A673 (cell line): ENCODE measurements at regions not wholly inside any gene's neighbourhood (a gene's known extent, or its start where the extent isn't known, plus 50 kb on each side); places are given as distances from the start of the nearest gene placed in this dataset.
A peak's percentile ranks its signal among the peaks of the same experiment; 100 is the strongest.

Experiments used
- BruUV-seq: library from RNA; stranded (reverse); fragments of 400-500 nt; replicated peaks from 2 replicates; lab custom pipeline; 2021; lab: Mats Ljungman, UMichigan
- CTCF ChIA-PET: fragments of 300-600 bp; sonication (Branson Sonifier 250); formaldehyde crosslinking; loops from one replicate; lab custom pipeline; 2022; ENCODE audit warnings: antibody characterized with exemption; lab: Charles Lee
- POLR2A ChIA-PET: fragments of 300-600 bp; sonication (Branson Sonifier 250); formaldehyde crosslinking; loops from one replicate; lab custom pipeline; 2022; ENCODE audit warnings: antibody characterized with exemption; ENCODE audit not compliant: low non-redundant PET; lab: Charles Lee
- DNase-seq: peaks from one replicate; pipeline ENCODE4 v3.0.0-alpha.2; 2015; ENCODE audit warnings: low spot score
- H3K27ac ChIP-seq: fragments of 200-600 bp; sonication (generic); 2 replicates; pipeline ENCODE4 v1.5.1; 2016; ENCODE audit warnings: mixed run types, low read depth, mild to moderate bottlenecking, mixed read lengths, antibody characterized with exemption, low read length; ENCODE audit not compliant: poor library complexity, severe bottlenecking
- H3K27me3 ChIP-seq: fragments of 200-600 bp; sonication (generic); replicated peaks from 2 replicates; pipeline ENCODE4 v1.6.1; 2017; ENCODE audit warnings: mixed run types, low read depth, mild to moderate bottlenecking, mixed read lengths, antibody characterized with exemption, low read length; ENCODE audit not compliant: insufficient read depth, poor library complexity
- H3K36me3 ChIP-seq: fragments of 200-600 bp; sonication (generic); 2 replicates; pipeline ENCODE4 v1.6.1; 2016; ENCODE audit warnings: mixed run types, mild to moderate bottlenecking, mixed read lengths, antibody characterized with exemption, low read length; ENCODE audit not compliant: insufficient read depth, poor library complexity, severe bottlenecking
- H3K4me1 ChIP-seq: fragments of 200-600 bp; sonication (generic); 2 replicates; pipeline ENCODE4 v1.6.1; 2017; ENCODE audit warnings: mixed run types, mild to moderate bottlenecking, mixed read lengths, antibody characterized with exemption, low read length; ENCODE audit not compliant: insufficient read depth, poor library complexity, severe bottlenecking
- H3K4me3 ChIP-seq: fragments of 200-600 bp; sonication (generic); 2 replicates; pipeline ENCODE4 v1.5.1; 2016; ENCODE audit warnings: low read depth, mixed run types, mild to moderate bottlenecking, mixed read lengths, low read length; ENCODE audit not compliant: poor library complexity, severe bottlenecking
- H3K9me3 ChIP-seq: fragments of 200-600 bp; sonication (generic); 2 replicates; pipeline ENCODE4 v1.6.1; 2016; ENCODE audit warnings: mixed run types, low read depth, mild to moderate bottlenecking, mixed read lengths, antibody characterized with exemption, low read length; ENCODE audit not compliant: poor library complexity, severe bottlenecking
- CTCF ChIP-seq: fragments of 300-800, 200-600 bp; sonication (generic); conservative IDR thresholded peaks from 2 replicates; pipeline ENCODE4 v1.5.1; 2017; ENCODE audit warnings: low read depth, mild to moderate bottlenecking, antibody characterized with exemption, low read length, moderate library complexity, mixed read lengths
- EZH2 ChIP-seq: fragments of 200-600 bp; sonication (generic); IDR thresholded peaks from 2 replicates; pipeline ENCODE4 v1.6.1; 2017; ENCODE audit warnings: borderline replicate concordance, low read depth, mild to moderate bottlenecking, mixed read lengths, antibody characterized with exemption, low read length; ENCODE audit not compliant: poor library complexity, severe bottlenecking
- intact Hi-C: fragments of 100-400 bp; cut with micrococcal nuclease; formaldehyde crosslinking; loops from one replicate; pipeline ENCODE4 v1.10.0; 2022; ENCODE audit not compliant: unreplicated experiment

- Histone ChIP-seq H3K36me3 (no peaks in the 10 kb centered on the region), H3K4me1 (peaks cover 51% of the 10 kb centered on the region), H3K9me3 (no peaks in the 10 kb centered on the region), H3K27ac (peak overlapping the region; percentile 12), H3K27me3 (no peaks in the 10 kb centered on the region), H3K4me3 (no peak overlapping the region)
- intact Hi-C loops = loop anchor here (5.0 kb wide), 1 partner anchor 38 kb away; no protein-coding TSS in a partner anchor
- TF ChIP-seq EZH2 (no peak), CTCF (no peak)
- ChIA-PET CTCF (no interaction called here), POLR2A (interaction anchor here (0.5 kb wide), 1 partner anchor 37 kb away, joined by 3 read pairs; no protein-coding TSS in a partner anchor)
- DNase-seq = no peak
- no TSS peak for BruUV-seq
Measured at GRCh38 chr17:77370586-77370985, 229.8 kb downstream of the SEC14L1 start.

- Histone ChIP-seq H3K27me3 (no peaks in the 10 kb centered on the region), H3K4me3 (no peak overlapping the region), H3K4me1 (peaks cover 49% of the 10 kb centered on the region), H3K36me3 (no peaks in the 10 kb centered on the region), H3K27ac (peak overlapping the region; percentile 95), H3K9me3 (no peaks in the 10 kb centered on the region)
- ChIA-PET CTCF (no interaction called here), POLR2A (interaction anchor here (0.5 kb wide), 1 partner anchor 37 kb away, joined by 3 read pairs; no protein-coding TSS in a partner anchor)
- no peak for DNase-seq
- intact Hi-C loops = loop anchor here (5.0 kb wide), 1 partner anchor 39 kb away; no protein-coding TSS in a partner anchor
- TF ChIP-seq EZH2 = no peak
- no peak for TF ChIP-seq CTCF
- no TSS peak for BruUV-seq
Measured at GRCh38 chr17:77371117-77371887, 230.5 kb downstream of the SEC14L1 start.

- H3K27me3 ChIP-seq = no peaks in the 10 kb centered on the region
- ChIA-PET CTCF (no interaction called here), POLR2A (no interaction called here)
- no TSS peak for BruUV-seq
- peak overlapping the region; percentile 95 for H3K4me3 ChIP-seq
- H3K27ac ChIP-seq = peak overlapping the region; percentile 95
- DNase-seq = no peak
- no peaks in the 10 kb centered on the region for H3K36me3 ChIP-seq
- TF ChIP-seq EZH2 (no peak), CTCF (no peak)
- intact Hi-C loops = loop anchor here (5.0 kb wide), 1 partner anchor 40 kb away; no protein-coding TSS in a partner anchor
- H3K9me3 ChIP-seq = no peaks in the 10 kb centered on the region
- peaks cover 47% of the 10 kb centered on the region for H3K4me1 ChIP-seq
Measured at GRCh38 chr17:77371888-77372443, 231.2 kb downstream of the SEC14L1 start.
